ENCODE measurements at regions not wholly inside any gene's neighbourhood (a gene's known extent, or its start where the extent isn't known, plus 50 kb on each side); places are given as distances from the start of the nearest gene placed in this dataset.

DNA sequence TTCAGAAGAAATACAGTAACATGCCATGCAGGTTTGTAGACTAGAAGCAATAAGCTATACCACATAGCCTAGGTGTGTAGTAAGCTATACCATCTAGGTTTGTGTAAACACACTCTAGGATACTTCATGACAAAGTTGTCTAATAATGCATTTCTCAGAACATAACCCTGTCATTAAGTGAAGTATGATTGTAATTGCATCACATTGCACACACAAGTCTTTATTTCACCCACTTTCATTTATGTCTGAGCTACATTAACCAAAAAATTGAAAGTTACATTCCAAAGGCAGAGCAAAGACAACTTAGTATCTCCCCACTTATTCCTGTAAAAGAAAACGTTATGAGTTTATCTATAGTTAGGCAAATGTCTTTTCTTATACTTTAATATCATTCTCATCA, 64.5 kb upstream of the ATF3 start:
- TF ChIP-seq, protein P1, sequence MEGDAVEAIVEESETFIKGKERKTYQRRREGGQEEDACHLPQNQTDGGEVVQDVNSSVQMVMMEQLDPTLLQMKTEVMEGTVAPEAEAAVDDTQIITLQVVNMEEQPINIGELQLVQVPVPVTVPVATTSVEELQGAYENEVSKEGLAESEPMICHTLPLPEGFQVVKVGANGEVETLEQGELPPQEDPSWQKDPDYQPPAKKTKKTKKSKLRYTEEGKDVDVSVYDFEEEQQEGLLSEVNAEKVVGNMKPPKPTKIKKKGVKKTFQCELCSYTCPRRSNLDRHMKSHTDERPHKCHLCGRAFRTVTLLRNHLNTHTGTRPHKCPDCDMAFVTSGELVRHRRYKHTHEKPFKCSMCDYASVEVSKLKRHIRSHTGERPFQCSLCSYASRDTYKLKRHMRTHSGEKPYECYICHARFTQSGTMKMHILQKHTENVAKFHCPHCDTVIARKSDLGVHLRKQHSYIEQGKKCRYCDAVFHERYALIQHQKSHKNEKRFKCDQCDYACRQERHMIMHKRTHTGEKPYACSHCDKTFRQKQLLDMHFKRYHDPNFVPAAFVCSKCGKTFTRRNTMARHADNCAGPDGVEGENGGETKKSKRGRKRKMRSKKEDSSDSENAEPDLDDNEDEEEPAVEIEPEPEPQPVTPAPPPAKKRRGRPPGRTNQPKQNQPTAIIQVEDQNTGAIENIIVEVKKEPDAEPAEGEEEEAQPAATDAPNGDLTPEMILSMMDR (IDR thresholded peaks at IDR 0.05) = no peak
- TF ChIP-seq EP300 (IDR thresholded peaks at IDR 0.05) = no peak

Data from gastroesophageal sphincter (tissue), 3 donors.